Suprapubic skin (tissue), 4 donors: ENCODE measurements at regions not wholly inside any gene's neighbourhood (a gene's known extent, or its start where the extent isn't known, plus 50 kb on each side); places are given as distances from the start of the nearest gene placed in this dataset.

Experiments
- DNase-seq, 2 donors: peaks; one replicate each; pipeline ENCODE4 v3.0.0-alpha.2; 2019; ENCODE audit warnings: low spot score in 2 of 2
- H3K27ac ChIP-seq: fragments of 200-600 bp; sonication (generic); one replicate; pipeline ENCODE4 v1.5.1; 2019
- H3K27me3 ChIP-seq: fragments of 200-600 bp; sonication (generic); one replicate; pipeline ENCODE4 v1.5.1; 2019
- H3K36me3 ChIP-seq: fragments of 200-600 bp; sonication (generic); one replicate; pipeline ENCODE4 v1.5.1; 2019
- H3K4me1 ChIP-seq: fragments of 200-600 bp; sonication (generic); one replicate; pipeline ENCODE4 v1.5.1; 2019
- H3K4me3 ChIP-seq: fragments of 200-600 bp; sonication (generic); one replicate; pipeline ENCODE4 v1.5.1; 2019; ENCODE audit warnings: mild to moderate bottlenecking
- H3K9me3 ChIP-seq: fragments of 200-600 bp; sonication (generic); one replicate; pipeline ENCODE4 v1.5.1; 2019
- EP300 ChIP-seq: sonication (generic); formaldehyde crosslinking; IDR thresholded peaks from one replicate; pipeline ENCODE4 v1.6.1; 2017; ENCODE audit warnings: antibody characterized with exemption
- POLR2A ChIP-seq, 2 donors: fragments of 450-650 bp; IDR thresholded peaks; one replicate each; pipeline ENCODE4 v1.6.1; 2017; ENCODE audit warnings: antibody characterized with exemption in 2 of 2, mild to moderate bottlenecking in 2 of 2, moderate library complexity in 2 of 2
- POLR2AphosphoS5 ChIP-seq, 3 donors: sonication (generic); formaldehyde crosslinking; IDR thresholded peaks; one replicate each; pipeline ENCODE4 v1.6.1; 2017; ENCODE audit warnings: antibody characterized with exemption in 3 of 3
- WGBS: methylation state at CpG from one replicate; pipeline ENCODE4 v1.1.5; 2018; 5-methylcytosine and 5-hydroxymethylcytosine counted together
- TF ChIP-seq, protein P1 (sequence below), 2 donors: fragments of 200-600 bp in 1 of 2; fragments of 450-650 bp in 1 of 2; sonication (generic) in 1 of 2; IDR thresholded peaks; one replicate each; pipeline ENCODE4 v1.5.1; 2016 to 2019; ENCODE audit warnings: antibody characterized with exemption in 2 of 2, mild to moderate bottlenecking in 1 of 2, moderate library complexity in 1 of 2

DNA sequence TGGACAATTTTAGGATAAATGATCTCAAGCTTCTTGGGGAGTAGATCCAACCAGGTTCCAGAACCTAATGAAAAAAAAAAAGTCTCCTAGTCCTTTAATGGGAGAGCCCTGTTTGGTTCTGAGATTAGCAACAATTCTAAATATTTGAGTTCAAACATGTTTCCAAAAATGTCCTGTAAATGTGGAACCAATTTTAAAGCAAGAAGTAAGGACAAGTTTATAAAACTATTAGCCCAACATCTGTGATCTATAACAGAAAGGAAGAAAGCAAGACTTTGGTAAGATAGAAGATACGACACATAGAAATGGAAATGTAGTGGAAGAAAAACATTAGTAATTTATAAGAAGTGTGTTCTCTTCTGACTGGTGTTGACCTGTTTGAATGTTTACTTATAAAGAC lies 79.7 kb upstream of the SLC5A12 start:
- WGBS: 74% methylated on average over 1 of the region's 1 CpG
- no peak for DNase-seq
- no peak overlapping the region for H3K27ac ChIP-seq
- H3K4me3 ChIP-seq: no peak overlapping the region
- H3K9me3 ChIP-seq: no peaks in the 10 kb centered on the region
- no peaks in the 10 kb centered on the region for H3K4me1 ChIP-seq
- no peak for TF ChIP-seq POLR2A (IDR thresholded peaks at IDR 0.05)
- TF ChIP-seq EP300: no peak
- TF ChIP-seq, protein P1, sequence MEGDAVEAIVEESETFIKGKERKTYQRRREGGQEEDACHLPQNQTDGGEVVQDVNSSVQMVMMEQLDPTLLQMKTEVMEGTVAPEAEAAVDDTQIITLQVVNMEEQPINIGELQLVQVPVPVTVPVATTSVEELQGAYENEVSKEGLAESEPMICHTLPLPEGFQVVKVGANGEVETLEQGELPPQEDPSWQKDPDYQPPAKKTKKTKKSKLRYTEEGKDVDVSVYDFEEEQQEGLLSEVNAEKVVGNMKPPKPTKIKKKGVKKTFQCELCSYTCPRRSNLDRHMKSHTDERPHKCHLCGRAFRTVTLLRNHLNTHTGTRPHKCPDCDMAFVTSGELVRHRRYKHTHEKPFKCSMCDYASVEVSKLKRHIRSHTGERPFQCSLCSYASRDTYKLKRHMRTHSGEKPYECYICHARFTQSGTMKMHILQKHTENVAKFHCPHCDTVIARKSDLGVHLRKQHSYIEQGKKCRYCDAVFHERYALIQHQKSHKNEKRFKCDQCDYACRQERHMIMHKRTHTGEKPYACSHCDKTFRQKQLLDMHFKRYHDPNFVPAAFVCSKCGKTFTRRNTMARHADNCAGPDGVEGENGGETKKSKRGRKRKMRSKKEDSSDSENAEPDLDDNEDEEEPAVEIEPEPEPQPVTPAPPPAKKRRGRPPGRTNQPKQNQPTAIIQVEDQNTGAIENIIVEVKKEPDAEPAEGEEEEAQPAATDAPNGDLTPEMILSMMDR (IDR thresholded peaks at IDR 0.05): no peak
- no peak for TF ChIP-seq POLR2AphosphoS5 (IDR thresholded peaks at IDR 0.05)
- H3K36me3 ChIP-seq: no peaks in the 10 kb centered on the region
- no peaks in the 10 kb centered on the region for H3K27me3 ChIP-seq

DNA sequence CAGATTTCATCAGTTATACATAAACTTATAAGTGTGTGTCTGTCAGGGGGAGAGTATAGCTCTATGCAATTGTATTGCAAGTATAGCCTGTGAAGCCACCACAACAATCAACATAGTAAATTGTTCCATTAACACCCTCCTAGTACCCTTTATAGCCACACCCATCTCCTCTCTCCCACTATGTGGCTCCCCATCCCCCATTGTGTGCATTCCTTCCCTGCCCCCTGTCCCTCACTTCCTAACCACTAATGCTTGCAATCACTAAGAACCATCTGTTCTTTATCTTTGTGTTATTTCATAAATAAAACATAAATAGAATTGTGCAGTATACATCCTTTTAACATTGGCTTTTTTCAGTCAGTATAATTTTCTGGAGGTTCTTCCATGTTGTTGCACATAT lies 83.1 kb upstream of the SLC5A12 start:
- TF ChIP-seq POLR2A (IDR thresholded peaks at IDR 0.05): no peak
- TF ChIP-seq EP300: no peak
- TF ChIP-seq, protein P1 (IDR thresholded peaks at IDR 0.05): no peak
- no peak for TF ChIP-seq POLR2AphosphoS5 (IDR thresholded peaks at IDR 0.05)
- Histone ChIP-seq H3K36me3 (no peaks in the 10 kb centered on the region), H3K4me1 (no peaks in the 10 kb centered on the region), H3K27me3 (no peaks in the 10 kb centered on the region), H3K27ac (no peak overlapping the region), H3K4me3 (no peak overlapping the region), H3K9me3 (no peaks in the 10 kb centered on the region)
- no peak for DNase-seq

DNA sequence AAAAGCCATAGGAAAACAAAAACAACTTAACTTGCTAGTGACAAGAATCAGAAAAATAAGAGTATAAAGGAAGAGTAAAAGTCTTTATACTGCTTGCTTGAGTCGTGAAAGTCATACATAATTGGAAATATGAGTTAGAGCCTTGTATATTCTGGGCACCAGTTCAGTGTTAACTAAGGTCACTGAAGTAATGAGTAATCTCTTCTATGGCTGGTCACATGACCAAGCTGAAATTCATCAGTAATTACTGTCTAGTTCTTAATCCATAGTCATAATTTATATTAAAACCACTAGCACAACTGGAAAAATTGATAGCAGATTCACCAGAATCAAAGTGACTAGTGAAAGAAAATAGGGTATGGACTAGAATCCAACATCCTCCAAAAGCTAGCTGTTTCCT lies 84.4 kb upstream of the SLC5A12 start:
- WGBS: 16% methylated on average over 1 of the region's 1 CpG
- TF ChIP-seq POLR2AphosphoS5 (IDR thresholded peaks at IDR 0.05): no peak
- TF ChIP-seq POLR2A (IDR thresholded peaks at IDR 0.05): no peak
- TF ChIP-seq, protein P1 (IDR thresholded peaks at IDR 0.05): no peak
- TF ChIP-seq EP300: no peak
- Histone ChIP-seq H3K4me3 (no peak overlapping the region), H3K27me3 (no peaks in the 10 kb centered on the region), H3K27ac (no peak overlapping the region), H3K36me3 (no peaks in the 10 kb centered on the region), H3K9me3 (no peaks in the 10 kb centered on the region), H3K4me1 (no peaks in the 10 kb centered on the region)
- no peak for DNase-seq

DNA sequence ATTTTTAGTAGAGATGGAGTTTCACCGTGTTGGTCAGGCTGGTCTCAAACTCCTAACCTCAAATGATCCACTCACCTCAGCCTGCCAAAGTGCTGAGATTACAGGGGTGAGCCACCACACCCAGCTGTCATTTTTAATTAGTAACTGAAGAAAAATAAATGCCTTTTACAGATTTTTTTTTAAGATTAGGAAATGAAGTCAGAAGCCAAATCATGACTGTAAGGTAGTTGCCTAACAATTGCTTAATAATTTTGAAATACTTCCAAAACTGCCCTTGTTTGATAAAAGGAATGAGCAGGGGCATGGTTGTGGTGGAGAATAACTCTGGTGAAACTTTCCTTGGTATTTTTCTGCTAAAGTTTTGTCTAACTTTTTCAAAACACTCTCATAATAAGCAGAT lies 98.9 kb upstream of the SLC5A12 start:
- Histone ChIP-seq H3K9me3 (peaks cover 17% of the 10 kb centered on the region), H3K4me1 (no peaks in the 10 kb centered on the region), H3K27ac (peak overlapping the region; percentile 57), H3K4me3 (no peak overlapping the region), H3K27me3 (no peaks in the 10 kb centered on the region), H3K36me3 (no peaks in the 10 kb centered on the region)
- TF ChIP-seq POLR2AphosphoS5 (IDR thresholded peaks at IDR 0.05): peak in 1 of 3 donors; percentile 51
- TF ChIP-seq, protein P1 (IDR thresholded peaks at IDR 0.05): no peak
- DNase-seq: no peak
- WGBS: 37% methylated on average over 1 of the region's 1 CpG

DNA sequence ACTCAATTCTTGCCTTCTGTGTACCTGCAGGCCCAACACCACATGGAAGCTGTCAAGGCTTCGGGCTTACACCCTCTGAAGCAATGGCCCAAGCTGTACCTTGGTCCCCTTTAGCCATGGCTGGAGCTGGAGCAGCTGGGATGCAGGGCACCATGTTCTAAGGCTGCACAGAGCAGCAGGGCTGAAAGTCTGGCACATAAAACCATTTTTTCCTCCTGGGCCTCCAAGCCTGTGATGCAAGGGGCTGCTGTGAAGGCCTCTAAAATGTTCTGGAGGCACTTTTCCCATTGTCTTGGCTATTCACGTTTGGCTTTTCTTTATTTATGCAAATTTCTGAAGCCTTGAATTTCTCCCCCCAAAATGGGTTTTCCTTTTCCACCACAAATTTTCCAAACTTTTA lies 102.1 kb upstream of the SLC5A12 start:
- no peaks in the 10 kb centered on the region for H3K36me3 ChIP-seq
- H3K27ac ChIP-seq: no peak overlapping the region
- no peak for DNase-seq
- peaks cover 17% of the 10 kb centered on the region for H3K9me3 ChIP-seq
- 86% methylated on average over 1 of the region's 2 CpGs for whole genome bisulfite sequencing
- no peaks in the 10 kb centered on the region for H3K4me1 ChIP-seq
- no peak overlapping the region for H3K4me3 ChIP-seq
- TF ChIP-seq, protein P1 (IDR thresholded peaks at IDR 0.05): no peak
- TF ChIP-seq POLR2A (IDR thresholded peaks at IDR 0.05): no peak
- TF ChIP-seq POLR2AphosphoS5 (IDR thresholded peaks at IDR 0.05): no peak
- no peak for TF ChIP-seq EP300
- no peaks in the 10 kb centered on the region for H3K27me3 ChIP-seq
